Esophagus mucosa (tissue), 1 donor: ENCODE measurements at regions not wholly inside any gene's neighbourhood (a gene's known extent, or its start where the extent isn't known, plus 50 kb on each side); places are given as distances from the start of the nearest gene placed in this dataset.

ENCODE experiments used
- ATAC-seq: fragments of 200-7000 bp; cut with Tn5 transposase; one replicate; pipeline ENCODE4 v1.9.1; 2020
- donor health status: DM: yes; HTN: yes; CAD: no.

- ATAC-seq: no peak
These were observed 86.8 kb downstream of the CCT6B start for GRCh38 chr17:34874478-34874877.

- ATAC-seq: no peak
These were observed 88.6 kb downstream of the CCT6B start for GRCh38 chr17:34872640-34873039.

- no peak for ATAC-seq
These were observed 91.6 kb downstream of the CCT6B start for GRCh38 chr17:34869641-34870040.

- no peak for ATAC-seq
These were observed 95.5 kb downstream of the CCT6B start for GRCh38 chr17:34865716-34866115.

GRCh38 chr17:34862384-34862783, 98.9 kb downstream of the CCT6B start:
- ATAC-seq: no peak

GRCh38 chr17:34861864-34862263, 99.4 kb downstream of the CCT6B start:
- no peak for ATAC-seq

- ATAC-seq: no peak
These were observed 101.6 kb downstream of the CCT6B start for GRCh38 chr17:34859652-34860051.

GRCh38 chr17:34858591-34859565, 102.4 kb downstream of the CCT6B start:
- no peak for ATAC-seq

GRCh38 chr17:34853924-34854323, 107.3 kb downstream of the CCT6B start:
- ATAC-seq: no peak

- no peak for ATAC-seq
These were observed 108.6 kb downstream of the CCT6B start for GRCh38 chr17:34852614-34853013.

- ATAC-seq: no peak
These were observed 109.2 kb downstream of the CCT6B start for GRCh38 chr17:34851961-34852540.

GRCh38 chr17:34850964-34851363, 110.3 kb downstream of the CCT6B start:
- no peak for ATAC-seq

GRCh38 chr17:34850023-34850422, 111.2 kb downstream of the CCT6B start:
- ATAC-seq: no peak

- no peak for ATAC-seq
These were observed 113.3 kb downstream of the CCT6B start for GRCh38 chr17:34847938-34848337.

- no peak for ATAC-seq
These were observed 116.0 kb downstream of the CCT6B start for GRCh38 chr17:34845296-34845695.

- ATAC-seq: no peak
These were observed 117.6 kb downstream of the CCT6B start for GRCh38 chr17:34843682-34844081.

GRCh38 chr17:34842235-34842634, 119.0 kb downstream of the CCT6B start:
- no peak for ATAC-seq

- ATAC-seq: no peak
These were observed 119.8 kb downstream of the CCT6B start for GRCh38 chr17:34841467-34841866.

GRCh38 chr17:34840750-34841149, 120.5 kb downstream of the CCT6B start:
- ATAC-seq: no peak

- no peak for ATAC-seq
These were observed 123.3 kb downstream of the CCT6B start for GRCh38 chr17:34837876-34838478.

- no peak for ATAC-seq
These were observed 128.9 kb downstream of the CCT6B start for GRCh38 chr17:34832376-34832775.

- no peak for ATAC-seq
These were observed 134.3 kb downstream of the CCT6B start for GRCh38 chr17:34827008-34827407.

- no peak for ATAC-seq
These were observed 134.9 kb downstream of the CCT6B start for GRCh38 chr17:34826332-34826731.

- ATAC-seq: no peak
These were observed 135.4 kb downstream of the CCT6B start for GRCh38 chr17:34825884-34826283.
